GM12878 (cell line): ENCODE measurements at regions not wholly inside any gene's neighbourhood (a gene's known extent, or its start where the extent isn't known, plus 50 kb on each side); places are given as distances from the start of the nearest gene placed in this dataset.

Source experiments
- BACH1 ChIP-seq: fragments of 450-650 bp; IDR thresholded peaks from 2 replicates; pipeline ENCODE4 v1.6.1; 2017; ENCODE audit warnings: mild to moderate bottlenecking, borderline replicate concordance
- BHLHE40 ChIP-seq, 2 experiments: fragments of 450-650 bp in 1 of 2; IDR thresholded peaks; 2 replicates each; pipeline ENCODE4 v1.6.1; 2011 to 2017; ENCODE audit warnings: low read depth in 2 of 2, borderline replicate concordance in 1 of 2, improper control_type of control experiment in 1 of 2, low read length in 1 of 2, mild to moderate bottlenecking in 1 of 2
- CREB1 ChIP-seq: IDR thresholded peaks from 2 replicates; pipeline ENCODE4 v1.6.1; 2012; ENCODE audit warnings: low read depth, mild to moderate bottlenecking, inconsistent platforms
- CREM ChIP-seq: IDR thresholded peaks from 2 replicates; pipeline ENCODE4 v1.6.1; 2014; ENCODE audit warnings: antibody characterized with exemption, low read depth
- DPF2 ChIP-seq: fragments of 450-650 bp; IDR thresholded peaks from 2 replicates; pipeline ENCODE4 v1.6.1; 2017; ENCODE audit warnings: mild to moderate bottlenecking
- HDAC6 ChIP-seq: fragments of 200-600 bp; sonication (generic); IDR thresholded peaks from one replicate; pipeline ENCODE4 v1.8.0; 2017; ENCODE audit warnings: antibody characterized with exemption; ENCODE audit not compliant: unreplicated experiment
- KAT2A ChIP-seq: conservative IDR thresholded peaks from 2 replicates; pipeline ENCODE4 v1.6.1; 2011; ENCODE audit warnings: low read depth, low read length; ENCODE audit not compliant: control insufficient read depth
- MEF2B ChIP-seq: fragments of 450-650 bp; IDR thresholded peaks from 2 replicates; pipeline ENCODE4 v1.6.1; 2018; ENCODE audit warnings: mild to moderate bottlenecking, moderate library complexity; ENCODE audit not compliant: partially characterized antibody, poor library complexity, severe bottlenecking
- POU2F2 ChIP-seq: IDR thresholded peaks from 3 replicates; pipeline ENCODE4 v1.6.1; 2011; ENCODE audit warnings: low read depth, mild to moderate bottlenecking, low read length, borderline replicate concordance
- RELA ChIP-seq: fragments of 450-650 bp; IDR thresholded peaks from 2 replicates; pipeline ENCODE4 v1.8.0; 2014; ENCODE audit warnings: borderline replicate concordance; ENCODE audit not compliant: partially characterized antibody
- SMAD5 ChIP-seq: IDR thresholded peaks from 2 replicates; pipeline ENCODE4 v1.6.1; 2016; ENCODE audit warnings: antibody characterized with exemption, low read depth
- STAT1 ChIP-seq: fragments of 450-650 bp; conservative IDR thresholded peaks from 2 replicates; pipeline ENCODE4 v1.6.1; 2014; ENCODE audit warnings: antibody characterized with exemption, mild to moderate bottlenecking
- TARDBP ChIP-seq: IDR thresholded peaks from 2 replicates; pipeline ENCODE4 v1.6.1; 2016; ENCODE audit warnings: borderline replicate concordance
- TCF12 ChIP-seq: IDR thresholded peaks from 2 replicates; pipeline ENCODE4 v1.6.1; 2011; ENCODE audit warnings: low read depth, mild to moderate bottlenecking, low read length
- TCF3 ChIP-seq: IDR thresholded peaks from 2 replicates; pipeline ENCODE4 v1.6.1; 2012; ENCODE audit warnings: low read depth, mild to moderate bottlenecking, low read length, borderline replicate concordance; ENCODE audit not compliant: insufficient read depth
- ZBTB4 ChIP-seq: fragments of 450-650 bp; formaldehyde crosslinking; IDR thresholded peaks from 2 replicates; pipeline ENCODE4 v1.4.0; 2022; ENCODE audit warnings: mild to moderate bottlenecking, moderate library complexity
- ZSCAN29 ChIP-seq: fragments of 450-650 bp; IDR thresholded peaks from 2 replicates; pipeline ENCODE4 v1.6.1; 2017; ENCODE audit warnings: mild to moderate bottlenecking, moderate library complexity
- TF ChIP-seq, protein P1 (sequence below): fragments of 450-650 bp; IDR thresholded peaks from 2 replicates; pipeline ENCODE4 v1.6.1; 2016; ENCODE audit warnings: mild to moderate bottlenecking
- TF ChIP-seq, protein P2 (sequence below): fragments of 450-650 bp; formaldehyde crosslinking; IDR thresholded peaks from 2 replicates; pipeline ENCODE4 v1.4.0; 2020; ENCODE audit warnings: mild to moderate bottlenecking, moderate library complexity

DNA sequence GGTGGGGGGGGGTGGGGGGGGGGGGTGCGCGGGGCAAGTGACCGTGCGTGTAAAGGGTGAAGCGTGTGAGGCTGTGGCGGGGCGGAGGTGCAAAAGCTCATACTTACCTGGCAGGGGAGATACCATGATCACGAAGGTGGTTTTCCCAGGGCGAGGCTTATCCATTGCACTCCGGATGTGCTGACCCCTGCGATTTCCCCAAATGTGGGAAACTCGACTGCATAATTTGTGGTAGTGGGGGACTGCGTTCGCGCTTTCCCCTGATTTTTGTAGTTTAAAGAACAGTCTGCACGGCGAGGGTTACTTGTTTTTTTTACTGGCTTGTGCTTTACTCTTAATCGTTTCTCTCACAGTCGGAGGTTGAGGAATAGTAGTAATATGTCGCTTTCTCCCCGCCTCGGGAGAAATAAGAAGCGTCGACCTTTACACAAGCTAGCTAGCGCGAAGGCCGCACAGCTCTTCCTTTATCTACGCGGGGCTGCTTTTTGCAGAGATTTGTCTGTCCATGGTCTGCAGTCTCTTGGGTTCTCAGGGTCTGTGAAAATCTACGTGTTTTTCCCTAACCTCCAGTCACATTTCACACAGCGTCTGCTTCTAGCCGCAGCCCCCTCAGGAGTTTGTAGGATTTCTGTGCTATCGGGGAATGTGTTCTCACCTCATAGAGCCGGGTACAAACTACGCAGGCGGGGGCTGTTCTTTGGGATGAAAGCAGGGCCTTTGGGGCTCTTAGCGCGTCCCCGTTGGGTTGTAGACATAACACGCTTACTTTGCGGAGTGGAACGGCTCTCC is 148.1 kb upstream of the NOTCH2NLA start (continued):
- TF ChIP-seq ZBTB4 (peak; percentile 93), STAT1 (peak; percentile 25; the same call in 1 of the 2 replicates), HDAC6 (peak; percentile 82), KAT2A (peak; percentile 16), BACH1 (peak; percentile 99), RELA (peak; percentile 62), SMAD5 (peak; percentile 100), BHLHE40 (IDR thresholded peaks at IDR 0.05; ENCODE audit: borderline replicate concordance in 1 of 2, low read depth in 2 of 2, low read length in 1 of 2) (peak in 1 of 2 experiments; percentile 44; a peak in 1 of 4 replicates), CREM (peak; percentile 80), MEF2B (peak; percentile 74), POU2F2 (peak; percentile 97), TCF3 (peak; percentile 92; the same call in 1 of the 2 replicates), TARDBP (peak; percentile 87; the same call in 1 of the 2 replicates), TCF12 (peak; percentile 71), DPF2 (0 out of 2 replicates have a peak, but pooled peaks have one; percentile 57), ZSCAN29 (peak; percentile 85), CREB1 (peak; percentile 73)
- TF ChIP-seq, protein P1, sequence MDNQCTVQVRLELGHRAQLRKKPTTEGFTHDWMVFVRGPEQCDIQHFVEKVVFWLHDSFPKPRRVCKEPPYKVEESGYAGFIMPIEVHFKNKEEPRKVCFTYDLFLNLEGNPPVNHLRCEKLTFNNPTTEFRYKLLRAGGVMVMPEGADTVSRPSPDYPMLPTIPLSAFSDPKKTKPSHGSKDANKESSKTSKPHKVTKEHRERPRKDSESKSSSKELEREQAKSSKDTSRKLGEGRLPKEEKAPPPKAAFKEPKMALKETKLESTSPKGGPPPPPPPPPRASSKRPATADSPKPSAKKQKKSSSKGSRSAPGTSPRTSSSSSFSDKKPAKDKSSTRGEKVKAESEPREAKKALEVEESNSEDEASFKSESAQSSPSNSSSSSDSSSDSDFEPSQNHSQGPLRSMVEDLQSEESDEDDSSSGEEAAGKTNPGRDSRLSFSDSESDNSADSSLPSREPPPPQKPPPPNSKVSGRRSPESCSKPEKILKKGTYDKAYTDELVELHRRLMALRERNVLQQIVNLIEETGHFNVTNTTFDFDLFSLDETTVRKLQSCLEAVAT: peak; percentile 93
- TF ChIP-seq, protein P2, sequence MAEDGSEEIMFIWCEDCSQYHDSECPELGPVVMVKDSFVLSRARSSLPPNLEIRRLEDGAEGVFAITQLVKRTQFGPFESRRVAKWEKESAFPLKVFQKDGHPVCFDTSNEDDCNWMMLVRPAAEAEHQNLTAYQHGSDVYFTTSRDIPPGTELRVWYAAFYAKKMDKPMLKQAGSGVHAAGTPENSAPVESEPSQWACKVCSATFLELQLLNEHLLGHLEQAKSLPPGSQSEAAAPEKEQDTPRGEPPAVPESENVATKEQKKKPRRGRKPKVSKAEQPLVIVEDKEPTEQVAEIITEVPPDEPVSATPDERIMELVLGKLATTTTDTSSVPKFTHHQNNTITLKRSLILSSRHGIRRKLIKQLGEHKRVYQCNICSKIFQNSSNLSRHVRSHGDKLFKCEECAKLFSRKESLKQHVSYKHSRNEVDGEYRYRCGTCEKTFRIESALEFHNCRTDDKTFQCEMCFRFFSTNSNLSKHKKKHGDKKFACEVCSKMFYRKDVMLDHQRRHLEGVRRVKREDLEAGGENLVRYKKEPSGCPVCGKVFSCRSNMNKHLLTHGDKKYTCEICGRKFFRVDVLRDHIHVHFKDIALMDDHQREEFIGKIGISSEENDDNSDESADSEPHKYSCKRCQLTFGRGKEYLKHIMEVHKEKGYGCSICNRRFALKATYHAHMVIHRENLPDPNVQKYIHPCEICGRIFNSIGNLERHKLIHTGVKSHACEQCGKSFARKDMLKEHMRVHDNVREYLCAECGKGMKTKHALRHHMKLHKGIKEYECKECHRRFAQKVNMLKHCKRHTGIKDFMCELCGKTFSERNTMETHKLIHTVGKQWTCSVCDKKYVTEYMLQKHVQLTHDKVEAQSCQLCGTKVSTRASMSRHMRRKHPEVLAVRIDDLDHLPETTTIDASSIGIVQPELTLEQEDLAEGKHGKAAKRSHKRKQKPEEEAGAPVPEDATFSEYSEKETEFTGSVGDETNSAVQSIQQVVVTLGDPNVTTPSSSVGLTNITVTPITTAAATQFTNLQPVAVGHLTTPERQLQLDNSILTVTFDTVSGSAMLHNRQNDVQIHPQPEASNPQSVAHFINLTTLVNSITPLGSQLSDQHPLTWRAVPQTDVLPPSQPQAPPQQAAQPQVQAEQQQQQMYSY: peak; percentile 94; the same call in 1 of the 2 replicates
